Activated naive CD8-positive, alpha-beta T cell treated with anti-CD3 and anti-CD28 coated beads, Interleukin-2, amount 50 U/mL, for 24 hours (primary cell): ENCODE measurements at regions not wholly inside any gene's neighbourhood (a gene's known extent, or its start where the extent isn't known, plus 50 kb on each side); places are given as distances from the start of the nearest gene placed in this dataset.

Experiments
- ATAC-seq: fragments of 150-1000 bp; cut with Tn5 transposase; one replicate; pipeline ENCODE4 v1.10.0; 2021
- DNase-seq: peaks from one replicate; pipeline ENCODE4 v3.0.0; 2021
- H3K27ac Mint-ChIP-seq: one replicate; pipeline ENCODE4 v1.8.0; 2021; ENCODE audit warnings: mild to moderate bottlenecking, mixed read lengths
- H3K27me3 Mint-ChIP-seq: one replicate; pipeline ENCODE4 v1.8.0; 2021; ENCODE audit warnings: mixed read lengths
- H3K36me3 Mint-ChIP-seq: one replicate; pipeline ENCODE4 v1.8.0; 2021; ENCODE audit warnings: low read depth, mixed read lengths
- H3K4me1 Mint-ChIP-seq: one replicate; pipeline ENCODE4 v1.8.0; 2021; ENCODE audit warnings: mixed read lengths
- H3K4me3 Mint-ChIP-seq: one replicate; pipeline ENCODE4 v1.8.0; 2021; ENCODE audit warnings: mild to moderate bottlenecking, moderate library complexity, mixed read lengths
- H3K9me3 Mint-ChIP-seq: one replicate; pipeline ENCODE4 v1.8.0; 2021; ENCODE audit warnings: mixed read lengths

DNA sequence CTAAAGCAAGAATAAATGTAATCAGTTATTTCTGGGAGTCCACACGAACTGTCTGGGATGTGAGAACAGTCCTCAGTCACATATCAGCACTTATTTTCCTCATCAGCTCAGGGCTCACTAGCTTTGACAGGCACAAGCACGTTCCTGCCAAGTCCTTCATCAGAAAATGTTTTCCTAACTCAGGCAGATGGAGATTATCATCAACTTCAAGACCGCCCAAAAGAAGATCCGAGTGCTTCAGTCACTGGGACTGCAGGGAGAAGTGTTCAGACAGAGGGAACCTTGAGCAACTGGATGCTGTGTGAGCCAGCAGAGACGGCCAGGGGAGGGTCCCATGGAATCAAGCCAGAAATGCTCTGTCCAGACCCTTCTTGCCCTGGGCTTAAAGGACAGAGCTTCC lies 189.4 kb downstream of the NXNL2 start:
- no peak for DNase-seq
- no peak overlapping the region for H3K4me3 Mint-ChIP-seq
- ATAC-seq: no peak
- no peaks in the 10 kb centered on the region for H3K36me3 Mint-ChIP-seq
- H3K27ac Mint-ChIP-seq: no peak overlapping the region
- H3K4me1 Mint-ChIP-seq: no peaks in the 10 kb centered on the region
- no peaks in the 10 kb centered on the region for H3K9me3 Mint-ChIP-seq
- H3K27me3 Mint-ChIP-seq: peaks cover 20% of the 10 kb centered on the region

DNA sequence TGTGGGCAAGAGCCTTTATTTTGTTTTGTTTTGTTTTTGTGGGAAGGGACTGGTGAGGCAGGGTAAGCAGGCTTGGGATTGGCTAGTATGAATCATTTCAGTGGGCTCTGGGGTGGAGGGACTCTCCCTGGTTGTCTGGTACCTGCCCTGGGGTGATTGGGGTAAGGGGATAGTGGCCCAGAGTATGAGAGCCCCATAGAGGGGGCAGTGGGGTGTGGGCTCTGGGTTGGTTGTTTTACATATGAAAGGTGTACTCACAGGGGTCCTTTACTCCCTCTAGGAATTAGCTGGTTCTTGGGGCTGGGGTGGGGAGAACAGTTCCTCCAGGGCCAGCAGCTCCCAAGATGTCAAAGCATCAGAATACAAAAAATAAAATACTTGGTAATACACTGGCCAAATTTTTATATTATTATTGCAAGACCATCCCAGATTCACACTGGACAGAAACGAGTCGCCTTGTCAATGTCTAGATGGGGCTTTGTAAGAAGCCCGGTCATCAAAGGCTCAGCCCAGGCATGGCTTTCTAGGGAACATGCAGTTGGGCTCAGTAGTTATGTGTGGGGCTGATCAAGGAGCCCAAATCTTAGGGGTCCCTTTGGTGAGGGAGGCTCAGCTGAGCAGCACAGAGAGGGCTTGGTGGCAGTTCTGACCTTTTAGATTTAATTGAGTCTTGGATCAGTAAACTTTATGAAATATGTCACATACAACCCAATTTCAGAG lies 190.5 kb downstream of the NXNL2 start:
- Mint-ChIP-seq H3K27ac (no peak overlapping the region), H3K9me3 (no peaks in the 10 kb centered on the region), H3K27me3 (peaks cover 20% of the 10 kb centered on the region), H3K4me1 (no peaks in the 10 kb centered on the region), H3K36me3 (no peaks in the 10 kb centered on the region), H3K4me3 (no peak overlapping the region)
- ATAC-seq (no peak), DNase-seq (no peak)

DNA sequence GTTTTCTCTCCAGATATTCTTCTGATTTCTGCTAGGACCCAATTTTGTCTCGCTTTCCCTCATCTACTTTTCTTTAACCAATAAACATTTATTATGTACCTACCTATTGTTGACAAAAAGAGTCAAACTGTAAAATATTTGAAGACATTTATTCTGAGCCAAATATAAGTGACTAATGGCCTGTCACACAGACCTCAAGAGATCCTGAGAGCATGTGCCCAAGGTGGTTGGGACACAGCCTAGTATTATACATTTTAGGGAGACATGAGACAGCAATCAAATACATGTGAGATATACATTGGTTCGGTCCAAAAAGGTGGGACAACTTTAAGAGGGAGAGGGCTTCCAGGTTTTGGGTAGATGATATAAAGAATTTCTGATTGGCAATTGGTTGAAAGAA lies 191.8 kb downstream of the NXNL2 start:
- no peaks in the 10 kb centered on the region for H3K36me3 Mint-ChIP-seq
- ATAC-seq (no peak), DNase-seq (no peak)
- H3K27ac Mint-ChIP-seq: no peak overlapping the region
- no peaks in the 10 kb centered on the region for H3K9me3 Mint-ChIP-seq
- peaks cover 22% of the 10 kb centered on the region for H3K27me3 Mint-ChIP-seq
- H3K4me1 Mint-ChIP-seq: no peaks in the 10 kb centered on the region
- H3K4me3 Mint-ChIP-seq: no peak overlapping the region

DNA sequence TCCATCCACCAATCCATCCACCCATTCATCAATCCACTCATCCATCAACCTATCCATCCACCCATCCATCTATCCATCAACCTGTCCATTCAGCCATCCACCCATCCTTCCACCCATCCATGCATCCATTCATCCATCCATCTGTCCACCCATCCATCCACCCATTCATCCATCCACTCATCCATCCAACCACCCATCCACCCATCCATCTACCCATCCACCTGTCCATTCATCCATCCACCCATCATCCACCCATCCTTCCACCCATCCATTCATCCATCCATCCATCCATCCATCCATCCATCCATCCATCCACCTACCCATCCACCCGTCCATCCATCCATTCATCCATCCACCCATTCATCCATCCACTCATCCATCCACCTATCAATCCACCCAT lies 195.8 kb downstream of the NXNL2 start:
- Mint-ChIP-seq H3K4me1 (no peaks in the 10 kb centered on the region), H3K9me3 (no peaks in the 10 kb centered on the region), H3K27me3 (peaks cover 22% of the 10 kb centered on the region), H3K36me3 (no peaks in the 10 kb centered on the region), H3K27ac (no peak overlapping the region), H3K4me3 (no peak overlapping the region)
- ATAC-seq (no peak), DNase-seq (no peak)

- Mint-ChIP-seq H3K4me3 (no peak overlapping the region), H3K4me1 (no peaks in the 10 kb centered on the region), H3K27me3 (peaks cover 21% of the 10 kb centered on the region), H3K27ac (no peak overlapping the region), H3K36me3 (no peaks in the 10 kb centered on the region), H3K9me3 (no peaks in the 10 kb centered on the region)
- no peak for ATAC-seq
- DNase-seq: no peak
Observed at GRCh38 chr9:88732128-88732527, 197.2 kb downstream of the NXNL2 start.

DNA sequence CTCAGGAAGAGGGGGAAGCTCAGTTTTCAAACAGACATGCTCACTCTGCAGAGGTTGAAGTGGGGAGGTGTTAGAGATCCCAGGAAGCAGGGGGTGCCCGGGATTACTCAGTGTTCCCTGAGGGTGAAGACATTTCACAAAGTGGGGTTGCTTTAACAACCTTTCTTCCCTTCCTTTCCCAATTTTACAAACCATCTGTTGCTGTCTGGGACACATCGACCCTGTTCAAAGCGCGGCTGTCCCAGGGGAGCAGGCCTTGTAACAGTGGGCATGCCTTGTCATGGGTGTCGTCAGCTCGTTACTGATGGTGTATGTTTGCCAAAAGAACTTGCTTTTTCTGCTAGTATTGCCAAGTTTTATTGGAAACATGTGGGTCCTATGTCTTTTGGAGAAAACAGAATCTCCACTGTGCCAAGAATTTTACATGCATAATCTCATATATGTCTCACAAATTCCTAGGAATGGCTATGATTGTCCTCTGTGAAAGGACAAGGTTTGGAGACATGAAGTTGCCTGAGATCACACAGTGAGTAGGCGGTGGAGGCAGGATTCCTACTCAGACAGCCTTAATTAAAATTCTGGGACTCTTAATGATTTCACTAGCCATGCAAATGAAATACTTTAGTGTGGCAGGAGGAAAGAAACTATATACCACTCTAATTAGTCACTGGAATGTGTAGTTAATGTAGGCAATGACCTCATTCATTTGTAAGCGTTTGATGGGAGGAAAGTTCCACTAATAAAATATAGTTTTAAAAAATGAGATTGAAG lies 198.9 kb downstream of the NXNL2 start:
- Mint-ChIP-seq H3K27me3 (peaks cover 20% of the 10 kb centered on the region), H3K27ac (no peak overlapping the region), H3K9me3 (no peaks in the 10 kb centered on the region), H3K36me3 (no peaks in the 10 kb centered on the region), H3K4me3 (no peak overlapping the region), H3K4me1 (no peaks in the 10 kb centered on the region)
- no peak for ATAC-seq
- DNase-seq: no peak

DNA sequence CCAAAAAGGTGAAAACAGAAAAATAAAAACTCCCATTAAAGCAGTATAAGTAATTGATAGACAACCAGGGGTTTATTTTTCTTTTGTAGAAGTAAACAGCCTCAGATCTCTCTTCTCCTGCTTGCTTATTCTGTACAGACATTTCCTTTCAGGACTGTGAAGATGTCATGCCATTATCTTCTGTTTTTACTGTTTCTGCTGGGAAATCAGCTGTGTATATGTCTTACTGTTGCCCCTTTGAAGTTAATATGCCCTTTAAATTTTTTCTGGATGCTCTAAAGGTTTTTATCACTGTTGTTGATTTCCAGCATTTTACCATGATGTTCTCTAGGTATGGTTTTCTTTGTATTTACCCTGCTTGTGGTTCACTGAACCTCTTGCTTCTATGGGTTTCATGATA lies 199.5 kb downstream of the NXNL2 start:
- DNase-seq: no peak
- H3K4me1 Mint-ChIP-seq: no peaks in the 10 kb centered on the region
- H3K36me3 Mint-ChIP-seq: no peaks in the 10 kb centered on the region
- H3K9me3 Mint-ChIP-seq: no peaks in the 10 kb centered on the region
- H3K4me3 Mint-ChIP-seq: no peak overlapping the region
- peaks cover 20% of the 10 kb centered on the region for H3K27me3 Mint-ChIP-seq
- H3K27ac Mint-ChIP-seq: no peak overlapping the region
- no peak for ATAC-seq

DNA sequence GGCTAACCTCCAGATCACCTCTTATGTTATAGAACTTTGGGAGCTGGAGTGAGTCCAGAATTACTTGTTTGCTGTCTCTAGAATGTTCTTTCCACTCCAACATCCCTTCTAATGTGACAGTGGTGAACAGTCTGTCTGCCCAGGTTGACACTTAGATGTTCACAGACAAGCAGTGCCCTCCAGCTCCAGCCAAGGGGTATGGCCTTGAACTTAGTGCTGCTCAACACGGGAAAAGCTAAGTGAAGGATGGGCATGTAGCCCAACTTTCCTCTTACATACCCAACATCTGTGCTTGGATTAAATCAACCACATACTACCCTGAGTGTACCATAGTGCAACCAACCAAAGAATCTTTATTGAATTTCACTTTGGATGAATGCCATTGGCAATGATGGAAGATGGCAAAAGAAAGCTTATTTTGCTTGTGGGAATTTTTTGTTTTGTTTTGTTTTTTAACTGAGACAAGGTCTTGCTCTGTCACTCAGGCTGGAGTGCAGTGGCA lies 201.2 kb downstream of the NXNL2 start:
- Mint-ChIP-seq H3K27me3 (peaks cover 12% of the 10 kb centered on the region), H3K36me3 (no peaks in the 10 kb centered on the region), H3K4me1 (no peaks in the 10 kb centered on the region), H3K27ac (no peak overlapping the region), H3K4me3 (no peak overlapping the region), H3K9me3 (no peaks in the 10 kb centered on the region)
- no peak for DNase-seq
- ATAC-seq: no peak

DNA sequence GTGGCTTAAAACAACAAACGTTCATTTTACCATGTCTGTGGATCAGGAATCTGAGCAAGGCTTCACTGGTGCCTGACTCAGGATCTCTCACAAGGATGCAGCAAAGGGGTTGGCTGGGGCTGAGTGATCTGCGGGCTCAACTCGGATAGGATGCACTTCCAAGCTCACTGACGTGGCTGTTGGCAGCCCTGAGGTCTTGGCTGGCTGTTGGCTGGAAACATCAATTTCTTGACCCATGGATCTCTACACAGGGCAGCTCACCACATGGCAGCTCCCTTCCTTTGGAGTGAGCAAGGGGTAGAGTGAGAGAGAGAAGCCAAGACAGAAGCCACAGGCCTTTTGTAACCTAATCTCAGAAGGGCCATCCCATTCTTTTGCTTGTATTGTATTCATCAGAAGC lies 202.1 kb downstream of the NXNL2 start:
- H3K27ac Mint-ChIP-seq: no peak overlapping the region
- no peak for DNase-seq
- H3K36me3 Mint-ChIP-seq: no peaks in the 10 kb centered on the region
- H3K4me3 Mint-ChIP-seq: no peak overlapping the region
- no peaks in the 10 kb centered on the region for H3K9me3 Mint-ChIP-seq
- no peaks in the 10 kb centered on the region for H3K4me1 Mint-ChIP-seq
- no peak for ATAC-seq
- H3K27me3 Mint-ChIP-seq: peaks cover 15% of the 10 kb centered on the region

DNA sequence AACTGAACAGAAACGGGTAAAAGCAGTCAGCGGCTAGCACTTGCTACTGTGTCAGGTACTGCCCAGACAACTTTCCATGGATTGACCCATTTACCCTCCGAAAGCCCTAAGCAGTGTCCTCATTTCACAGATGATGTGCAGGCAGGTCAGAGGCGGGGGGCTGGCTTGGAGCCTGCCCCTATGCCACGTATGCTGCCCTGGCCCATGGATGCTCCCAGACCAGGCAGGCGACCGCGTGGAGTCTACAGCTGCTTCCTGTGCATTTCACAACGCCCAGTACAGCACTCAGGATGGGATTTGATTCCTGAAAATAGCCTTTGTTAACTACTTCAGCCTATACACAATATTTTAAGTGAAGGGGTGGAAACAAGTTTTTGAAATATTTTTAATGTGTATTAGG lies 202.9 kb downstream of the NXNL2 start:
- no peak for ATAC-seq
- H3K27me3 Mint-ChIP-seq: peaks cover 15% of the 10 kb centered on the region
- H3K4me3 Mint-ChIP-seq: no peak overlapping the region
- no peaks in the 10 kb centered on the region for H3K36me3 Mint-ChIP-seq
- H3K9me3 Mint-ChIP-seq: no peaks in the 10 kb centered on the region
- no peak for DNase-seq
- no peak overlapping the region for H3K27ac Mint-ChIP-seq
- no peaks in the 10 kb centered on the region for H3K4me1 Mint-ChIP-seq

DNA sequence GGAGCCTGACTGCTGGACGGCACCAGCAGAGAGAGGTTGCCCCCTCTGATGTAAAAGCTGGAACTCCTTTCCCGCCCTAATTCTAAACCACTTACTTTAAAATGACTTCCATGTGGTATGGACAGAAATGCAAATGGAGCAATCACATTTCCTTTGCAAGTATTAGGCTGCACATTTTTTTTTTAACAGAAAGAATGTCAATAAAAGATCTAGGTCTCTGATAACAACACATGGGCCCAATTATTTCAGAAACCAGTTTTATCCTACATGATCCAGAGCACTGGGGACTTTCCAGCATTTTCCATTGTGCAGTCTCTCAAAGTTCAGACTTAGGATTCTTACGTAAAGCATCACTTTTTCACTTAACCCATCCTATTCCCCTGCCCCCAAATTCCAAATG lies 203.7 kb downstream of the NXNL2 start:
- no peak overlapping the region for H3K27ac Mint-ChIP-seq
- H3K27me3 Mint-ChIP-seq: peaks cover 15% of the 10 kb centered on the region
- ATAC-seq (no peak), DNase-seq (no peak)
- no peaks in the 10 kb centered on the region for H3K4me1 Mint-ChIP-seq
- no peak overlapping the region for H3K4me3 Mint-ChIP-seq
- H3K9me3 Mint-ChIP-seq: no peaks in the 10 kb centered on the region
- H3K36me3 Mint-ChIP-seq: no peaks in the 10 kb centered on the region

DNA sequence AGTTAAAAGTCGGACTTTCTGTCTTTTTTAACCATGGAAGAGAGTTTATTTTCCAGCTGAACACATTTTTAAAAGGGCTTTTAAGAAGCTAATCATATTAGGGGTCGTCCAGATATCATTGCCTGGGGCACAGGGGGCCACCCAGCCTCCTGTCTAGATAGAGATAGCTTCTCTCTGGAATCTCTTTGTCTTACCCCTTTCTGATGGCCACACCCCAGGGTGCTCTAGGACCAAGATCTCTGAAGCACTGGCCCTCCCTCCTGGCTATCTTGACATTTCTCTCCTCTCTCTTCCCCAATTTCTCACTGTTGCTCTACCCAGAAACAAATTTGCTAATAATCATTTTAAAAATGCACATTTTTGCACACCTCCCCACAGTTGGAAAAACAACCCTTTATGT lies 204.4 kb downstream of the NXNL2 start:
- H3K4me1 Mint-ChIP-seq: no peaks in the 10 kb centered on the region
- no peak for DNase-seq
- no peak for ATAC-seq
- H3K27me3 Mint-ChIP-seq: peaks cover 15% of the 10 kb centered on the region
- H3K27ac Mint-ChIP-seq: no peak overlapping the region
- H3K36me3 Mint-ChIP-seq: no peaks in the 10 kb centered on the region
- H3K9me3 Mint-ChIP-seq: no peaks in the 10 kb centered on the region
- no peak overlapping the region for H3K4me3 Mint-ChIP-seq

- H3K27ac Mint-ChIP-seq: no peak overlapping the region
- H3K4me1 Mint-ChIP-seq: no peaks in the 10 kb centered on the region
- peaks cover 12% of the 10 kb centered on the region for H3K27me3 Mint-ChIP-seq
- DNase-seq: no peak
- H3K4me3 Mint-ChIP-seq: no peak overlapping the region
- H3K9me3 Mint-ChIP-seq: no peaks in the 10 kb centered on the region
- no peak for ATAC-seq
- H3K36me3 Mint-ChIP-seq: no peaks in the 10 kb centered on the region
Observed at GRCh38 chr9:88740844-88741243, 205.9 kb downstream of the NXNL2 start.

DNA sequence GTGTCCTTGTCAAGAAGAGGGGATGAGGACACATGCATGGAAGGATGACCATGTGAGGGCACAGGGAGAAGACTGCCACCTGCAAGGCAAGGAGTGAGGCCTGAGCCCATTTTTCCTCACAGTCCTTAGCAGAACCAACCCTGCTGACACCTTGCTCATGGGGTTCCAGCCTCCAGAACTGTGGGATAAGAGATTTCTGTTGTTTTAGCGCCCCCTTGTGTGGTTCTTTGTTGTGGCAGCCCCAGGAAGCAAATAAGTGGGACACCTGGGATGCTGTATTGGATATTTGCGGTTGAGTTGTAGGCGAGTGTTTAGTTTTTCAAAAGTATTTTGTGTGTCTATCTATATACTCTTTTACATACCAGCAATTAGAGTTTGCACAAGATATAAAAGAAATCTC lies 206.4 kb downstream of the NXNL2 start:
- Mint-ChIP-seq H3K36me3 (no peaks in the 10 kb centered on the region), H3K27me3 (peaks cover 12% of the 10 kb centered on the region), H3K4me1 (no peaks in the 10 kb centered on the region), H3K9me3 (no peaks in the 10 kb centered on the region), H3K27ac (no peak overlapping the region), H3K4me3 (no peak overlapping the region)
- ATAC-seq: no peak
- peak; percentile 20 for DNase-seq

GRCh38 chr9:88742483-88742882 lies 207.5 kb downstream of the NXNL2 start:
- Mint-ChIP-seq H3K4me1 (no peaks in the 10 kb centered on the region), H3K27me3 (peaks cover 12% of the 10 kb centered on the region), H3K9me3 (no peaks in the 10 kb centered on the region), H3K36me3 (no peaks in the 10 kb centered on the region), H3K4me3 (no peak overlapping the region), H3K27ac (no peak overlapping the region)
- DNase-seq: no peak
- ATAC-seq: no peak
